HEK293T (cell line): ENCODE measurements at regions not wholly inside any gene's neighbourhood (a gene's known extent, or its start where the extent isn't known, plus 50 kb on each side); places are given as distances from the start of the nearest gene placed in this dataset.

ENCODE experiments used
- ARNT ChIP-seq: fragments of 450-650 bp; IDR thresholded peaks from 2 replicates; pipeline ENCODE4 v1.6.1; 2017; ENCODE audit warnings: mild to moderate bottlenecking
- CTBP1 ChIP-seq: fragments of 450-650 bp; IDR thresholded peaks from 2 replicates; pipeline ENCODE4 v1.6.1; 2016; ENCODE audit warnings: borderline replicate concordance
- ELF4 ChIP-seq: fragments of 450-650 bp; IDR thresholded peaks from 2 replicates; pipeline ENCODE4 v1.6.1; 2017; ENCODE audit warnings: antibody characterized with exemption
- FOXA1 ChIP-seq: fragments of 450-650 bp; IDR thresholded peaks from 2 replicates; pipeline ENCODE4 v1.6.1; 2016; ENCODE audit warnings: mild to moderate bottlenecking
- FOXM1 ChIP-seq: fragments of 450-650 bp; IDR thresholded peaks from 2 replicates; pipeline ENCODE4 v1.6.1; 2017; ENCODE audit warnings: mild to moderate bottlenecking, borderline replicate concordance
- HDGF ChIP-seq: fragments of 450-650 bp; IDR thresholded peaks from 2 replicates; pipeline ENCODE4 v1.6.1; 2017; ENCODE audit warnings: antibody characterized with exemption, borderline replicate concordance
- LEF1 ChIP-seq: fragments of 450-650 bp; IDR thresholded peaks from 2 replicates; pipeline ENCODE4 v1.6.1; 2017; ENCODE audit warnings: mild to moderate bottlenecking, borderline replicate concordance
- NFRKB ChIP-seq: fragments of 450-650 bp; IDR thresholded peaks from 2 replicates; pipeline ENCODE4 v1.6.1; 2016; ENCODE audit warnings: mild to moderate bottlenecking, moderate library complexity
- PKNOX1 ChIP-seq: fragments of 450-650 bp; IDR thresholded peaks from 2 replicates; pipeline ENCODE4 v1.6.1; 2016
- SP1 ChIP-seq: fragments of 450-650 bp; IDR thresholded peaks from 2 replicates; pipeline ENCODE4 v1.6.1; 2017
- SUZ12 ChIP-seq: fragments of 450-650 bp; IDR thresholded peaks from 2 replicates; pipeline ENCODE4 v1.6.1; 2016; ENCODE audit warnings: mild to moderate bottlenecking
- TARDBP ChIP-seq: fragments of 450-650 bp; IDR thresholded peaks from 2 replicates; pipeline ENCODE4 v1.6.1; 2016

GRCh38 chr22:33129621-33130020, 71.4 kb upstream of the SYN3 start:
- no peak for TF ChIP-seq NFRKB
- no peak for TF ChIP-seq SP1
- TF ChIP-seq PKNOX1 = no peak
- no peak for TF ChIP-seq SUZ12
- no peak for TF ChIP-seq TARDBP
- no peak for TF ChIP-seq ARNT
- no peak for TF ChIP-seq FOXA1
- no peak for TF ChIP-seq FOXM1
- TF ChIP-seq HDGF = no peak
- TF ChIP-seq CTBP1 = no peak
- no peak for TF ChIP-seq ELF4
- no peak for TF ChIP-seq LEF1
